H1 (cell line): ENCODE measurements at regions not wholly inside any gene's neighbourhood (a gene's known extent, or its start where the extent isn't known, plus 50 kb on each side); places are given as distances from the start of the nearest gene placed in this dataset.

Experiments used
- CTCF ChIA-PET: fragments of 300-600 bp; sonication (Branson Sonifier 250); formaldehyde crosslinking; loops from one replicate; lab custom pipeline; 2021; ENCODE audit not compliant: partially characterized antibody; lab: Charles Lee
- POLR2A ChIA-PET: fragments of 300-600 bp; sonication (Branson Sonifier 250); formaldehyde crosslinking; loops from one replicate; lab custom pipeline; 2021; ENCODE audit warnings: inconsistent platforms; ENCODE audit not compliant: partially characterized antibody; lab: Charles Lee
- DNase-seq, 2 experiments: peaks; one replicate each; pipeline versions ENCODE4 v3.0.0 to v3.0.0-alpha.2; 2010 to 2022; ENCODE audit warnings: low spot score in 2 of 2, low read depth in 1 of 2, mixed read lengths in 1 of 2
- FAIRE-seq: peaks from 2 replicates; lab custom pipeline; 2011; peaks lifted over from hg19 to GRCh38; lab: Jason Lieb, UNC
- H2AFZ ChIP-seq: 2 replicates; pipeline ENCODE4 v1.8.1; 2012; ENCODE audit warnings: low read length, inconsistent platforms
- H2AK5ac ChIP-seq: 2 replicates; pipeline ENCODE4 v1.6.1; 2013; ENCODE audit warnings: low read depth, low read length
- H2BK120ac ChIP-seq: replicated peaks from 2 replicates; pipeline ENCODE3; 2013; ENCODE audit warnings: low read depth, low read length, inconsistent platforms
- H2BK12ac ChIP-seq: 2 replicates; pipeline ENCODE4 v1.6.1; 2013; ENCODE audit warnings: low read depth, low read length
- H2BK15ac ChIP-seq: 2 replicates; pipeline ENCODE4 v1.6.1; 2013; ENCODE audit warnings: low read length
- H2BK20ac ChIP-seq: 2 replicates; pipeline ENCODE4 v1.6.1; 2013; ENCODE audit warnings: low read length
- H2BK5ac ChIP-seq: 2 replicates; pipeline ENCODE4 v1.6.1; 2013; ENCODE audit warnings: low read depth, low read length
- H3K14ac ChIP-seq: 2 replicates; pipeline ENCODE4 v1.6.1; 2013; ENCODE audit warnings: inconsistent platforms; ENCODE audit not compliant: insufficient read length
- H3K18ac ChIP-seq: 2 replicates; pipeline ENCODE4 v1.6.1; 2013; ENCODE audit warnings: low read length; ENCODE audit errors: extremely low read depth
- H3K23ac ChIP-seq: 2 replicates; pipeline ENCODE4 v1.6.1; 2013; ENCODE audit warnings: inconsistent platforms; ENCODE audit not compliant: insufficient read length
- H3K23me2 ChIP-seq: 2 replicates; pipeline ENCODE4 v1.6.1; 2013; ENCODE audit warnings: low read depth, low read length
- H3K27ac ChIP-seq: 2 replicates; pipeline ENCODE4 v1.6.1; 2011; ENCODE audit warnings: low read depth, low read length, inconsistent platforms
- H3K27me3 ChIP-seq, 4 experiments: replicated peaks in 1 of 4; 1 replicate in 1 of 4; 2 replicates in 3 of 4; pipeline versions ENCODE4 v1.6.1 to v1.8.1; 2011 to 2013; ENCODE audit warnings: low read length in 3 of 4, mild to moderate bottlenecking in 3 of 4, inconsistent platforms in 2 of 4, mixed read lengths in 2 of 4, moderate library complexity in 1 of 4; ENCODE audit not compliant: control insufficient read depth in 3 of 4, insufficient read depth in 3 of 4; ENCODE audit errors: extremely low read depth in 1 of 4
- H3K36me3 ChIP-seq, 4 experiments: 2 replicates each; pipeline versions ENCODE4 v1.6.1 to v1.8.1; 2011 to 2013; ENCODE audit warnings: mild to moderate bottlenecking in 4 of 4, low read length in 3 of 4, moderate library complexity in 2 of 4, control low read depth in 1 of 4, inconsistent platforms in 1 of 4; ENCODE audit not compliant: insufficient read depth in 4 of 4, control insufficient read depth in 2 of 4
- H3K4ac ChIP-seq: replicated peaks from 2 replicates; pipeline ENCODE3; 2013; ENCODE audit warnings: low read length, low read depth, mixed read lengths, inconsistent platforms; ENCODE audit not compliant: insufficient read length
- H3K4me1 ChIP-seq, 4 experiments: replicated peaks in 1 of 4; 1 replicate in 1 of 4; 2 replicates in 3 of 4; pipeline versions ENCODE4 v1.6.1 to v1.8.1; 2011 to 2013; ENCODE audit warnings: low read length in 3 of 4, inconsistent platforms in 2 of 4, mixed read lengths in 1 of 4; ENCODE audit not compliant: insufficient read depth in 4 of 4, control insufficient read depth in 3 of 4
- H3K4me2 ChIP-seq, 2 experiments: 2 replicates each; pipeline versions ENCODE4 v1.6.1 to v1.8.1; 2011 to 2013; ENCODE audit warnings: low read depth in 2 of 2, low read length in 2 of 2, control low read depth in 1 of 2, inconsistent platforms in 1 of 2, mild to moderate bottlenecking in 1 of 2; ENCODE audit not compliant: insufficient read depth in 1 of 2
- H3K4me3 ChIP-seq, 4 experiments: fragments of 200-600, 300-600 bp in 1 of 4; sonication (generic), shearing (Covaris generic), sonication (Bioruptor Twin) in 1 of 4; 2 replicates each; pipeline versions ENCODE4 v1.5.1 to v1.8.1; 2011 to 2016; ENCODE audit warnings: low read length in 4 of 4, low read depth in 3 of 4, control low read depth in 2 of 4, inconsistent platforms in 2 of 4, mild to moderate bottlenecking in 2 of 4, mixed read lengths in 1 of 4, moderate library complexity in 1 of 4; ENCODE audit not compliant: insufficient read depth in 2 of 4; ENCODE audit errors: extremely low read depth in 1 of 4
- H3K56ac ChIP-seq: replicated peaks from 2 replicates; pipeline ENCODE3; 2013; ENCODE audit warnings: low read depth, mild to moderate bottlenecking, mixed read lengths, low read length, inconsistent platforms; ENCODE audit not compliant: insufficient read length
- H3K79me1 ChIP-seq: 2 replicates; pipeline ENCODE4 v1.6.1; 2013; ENCODE audit warnings: low read depth, low read length, control low read depth
- H3K79me2 ChIP-seq, 2 experiments: 2 replicates each; pipeline versions ENCODE4 v1.6.1 to v1.8.1; 2012 to 2013; ENCODE audit warnings: low read length in 2 of 2, mild to moderate bottlenecking in 2 of 2, inconsistent platforms in 1 of 2; ENCODE audit not compliant: insufficient read depth in 2 of 2, control insufficient read depth in 1 of 2
- H3K9ac ChIP-seq, 4 experiments: replicated peaks in 1 of 4; 1 replicate in 1 of 4; 2 replicates in 3 of 4; pipeline versions ENCODE4 v1.6.1 to v1.8.1; 2011 to 2013; ENCODE audit warnings: low read depth in 3 of 4, low read length in 3 of 4, control low read depth in 2 of 4, mild to moderate bottlenecking in 2 of 4, moderate library complexity in 2 of 4, inconsistent platforms in 1 of 4; ENCODE audit errors: extremely low read depth in 1 of 4
- H3K9me3 ChIP-seq, 2 experiments: 2 replicates each; pipeline versions ENCODE4 v1.6.1 to v1.8.1; 2012 to 2013; ENCODE audit warnings: mild to moderate bottlenecking in 2 of 2, moderate library complexity in 2 of 2, control low read depth in 1 of 2, inconsistent platforms in 1 of 2, low read depth in 1 of 2, low read length in 1 of 2, mixed read lengths in 1 of 2; ENCODE audit not compliant: insufficient read depth in 2 of 2
- H4K20me1 ChIP-seq, 2 experiments: replicated peaks in 1 of 2; 2 replicates each; pipeline versions ENCODE3 to v1.8.1; 2011 to 2013; ENCODE audit warnings: inconsistent platforms in 2 of 2, low read length in 2 of 2, mild to moderate bottlenecking in 1 of 2; ENCODE audit not compliant: insufficient read depth in 2 of 2, control insufficient read depth in 1 of 2
- H4K5ac ChIP-seq: 2 replicates; pipeline ENCODE4 v1.6.1; 2013; ENCODE audit warnings: low read length, low read depth, mixed read lengths, inconsistent platforms; ENCODE audit not compliant: insufficient read length
- H4K8ac ChIP-seq: 2 replicates; pipeline ENCODE4 v1.8.0; 2013; ENCODE audit warnings: mild to moderate bottlenecking, moderate library complexity, low read length, inconsistent platforms; ENCODE audit not compliant: insufficient read depth; ENCODE audit errors: extremely low read depth
- H4K91ac ChIP-seq: replicated peaks from 2 replicates; pipeline ENCODE3; 2013; ENCODE audit warnings: low read length, mixed read lengths, inconsistent platforms; ENCODE audit not compliant: insufficient read length
- CBX5 ChIP-seq: fragments of 300-800, 300-1000 bp; sonication (generic); IDR thresholded peaks from 2 replicates; pipeline ENCODE4 v1.7.1; 2016; ENCODE audit warnings: antibody characterized with exemption, low read length, low read depth
- CBX8 ChIP-seq: fragments of 300-800, 300-1000 bp; sonication (generic); IDR thresholded peaks from 2 replicates; pipeline ENCODE4 v1.7.1; 2016; ENCODE audit warnings: low read depth, low read length, borderline replicate concordance
- EP300 ChIP-seq, 2 experiments: IDR thresholded peaks; 1 replicate in 1 of 2; 2 replicates in 1 of 2; pipeline ENCODE4 v1.6.1; 2011 to 2012; ENCODE audit warnings: low read depth in 2 of 2, low read length in 2 of 2, mild to moderate bottlenecking in 2 of 2, borderline replicate concordance in 1 of 2, inconsistent platforms in 1 of 2, moderate library complexity in 1 of 2
- FOSL1 ChIP-seq: IDR thresholded peaks from 2 replicates; pipeline ENCODE4 v1.6.1; 2011; ENCODE audit warnings: mild to moderate bottlenecking, low read depth, low read length, moderate library complexity; ENCODE audit not compliant: insufficient read depth
- JUN ChIP-seq: IDR thresholded peaks from 2 replicates; pipeline ENCODE4 v1.6.1; 2011; ENCODE audit warnings: low read depth, mild to moderate bottlenecking, improper control_type of control experiment, low read length
- SAP30 ChIP-seq: fragments of 300-600 bp; sonication (generic); IDR thresholded peaks from 2 replicates; pipeline ENCODE4 v1.7.1; 2012; ENCODE audit warnings: low read length, moderate library complexity, mild to moderate bottlenecking, inconsistent platforms; ENCODE audit not compliant: insufficient read depth, insufficient replicate concordance
- SP2 ChIP-seq: IDR thresholded peaks from 2 replicates; pipeline ENCODE4 v1.6.1; 2012; ENCODE audit warnings: mild to moderate bottlenecking, low read length, inconsistent platforms
- SRF ChIP-seq: IDR thresholded peaks from 2 replicates; pipeline ENCODE4 v1.6.1; 2011; ENCODE audit warnings: mild to moderate bottlenecking, low read depth, low read length, moderate library complexity
- SUZ12 ChIP-seq: fragments of 200-600 bp; sonication (generic); IDR thresholded peaks from 2 replicates; pipeline ENCODE4 v1.6.1; 2012; ENCODE audit warnings: mild to moderate bottlenecking, inconsistent platforms, low read length, moderate library complexity, mixed read lengths
- WGBS, 2 experiments: shearing (Covaris generic) in 1 of 2; methylation state at CpG; one replicate each; pipeline versions ENCODE4 v1.1.6 to v1.1.7; 2013 to 2015; ENCODE audit warnings: low lambda C conversion rate in 2 of 2, mixed read lengths in 2 of 2, inconsistent platforms in 1 of 2, low coverage in 1 of 2, missing lambda C conversion rate in 1 of 2; ENCODE audit not compliant: insufficient replicate concordance in 2 of 2, insufficient coverage in 1 of 2, insufficient read length in 1 of 2; ENCODE audit errors: extremely low coverage in 1 of 2, missing lambda C conversion rate in 1 of 2; 5-methylcytosine and 5-hydroxymethylcytosine counted together
- TF ChIP-seq, protein P1 (sequence below): IDR thresholded peaks from 2 replicates; pipeline ENCODE4 v1.6.1; 2012; ENCODE audit warnings: inconsistent platforms

DNA sequence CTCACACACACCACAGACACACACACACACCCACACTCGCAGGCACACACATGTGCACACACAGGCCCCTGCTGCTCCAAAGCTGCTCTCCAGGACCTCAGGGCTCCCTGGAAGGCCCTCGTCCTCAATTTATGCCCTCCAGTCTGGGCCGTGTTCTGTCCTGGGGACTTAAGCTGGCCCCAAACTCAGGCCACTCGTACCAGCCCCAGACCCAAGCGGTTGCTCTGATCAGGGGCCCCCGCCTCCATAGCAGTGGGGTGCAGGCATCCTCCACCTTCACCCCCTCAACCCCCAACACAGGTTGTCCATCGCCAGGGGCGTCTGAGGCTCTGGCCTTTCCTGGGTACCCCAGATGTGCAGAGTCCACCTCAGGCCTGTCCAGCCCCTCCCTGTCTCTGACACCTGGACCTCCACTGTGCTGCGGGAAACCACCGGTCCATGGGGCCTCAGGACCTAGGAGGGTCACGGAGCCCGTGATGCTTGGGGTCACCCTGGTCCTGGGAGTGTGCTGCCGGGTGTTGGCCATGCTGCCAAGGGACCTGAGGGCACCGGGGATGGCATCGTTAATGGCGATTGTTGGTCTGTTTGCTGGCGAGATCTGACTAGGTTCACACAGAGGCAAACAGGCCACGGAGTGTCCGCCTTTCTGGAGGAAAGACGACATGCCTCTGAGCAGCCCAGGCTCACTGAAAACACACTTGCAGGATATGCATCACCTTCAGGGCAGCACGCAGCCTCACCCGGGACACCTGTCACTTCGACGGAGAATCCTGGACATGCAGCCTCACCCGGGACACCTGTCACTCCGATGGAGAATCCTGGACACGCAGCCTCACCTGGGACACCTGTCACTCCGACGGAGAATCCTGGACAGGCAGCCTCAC, 155.6 kb downstream of the NDUFA10 start:
- no peak for FAIRE-seq
- H2BK12ac ChIP-seq, result no peak overlapping the region

More for the DNA sequence above, 155.6 kb downstream of the NDUFA10 start:
- H4K8ac ChIP-seq, result no peak overlapping the region
- no peak overlapping the region for H3K9ac ChIP-seq
- peaks cover 0 to 8% (median 0%) of the 10 kb centered on the region in 4 experiments; a peak in 1 of 8 replicates for H3K36me3 ChIP-seq
- H4K5ac ChIP-seq, result no peak overlapping the region
- H2AFZ ChIP-seq, result no peak overlapping the region
- ChIA-PET CTCF (no interaction called here), POLR2A (no interaction called here)
- H3K9me3 ChIP-seq, result peaks cover 5 to 31% of the 10 kb centered on the region in 2 experiments; a peak in 3 of 4 replicates
- no peak overlapping the region for H3K27ac ChIP-seq
- H3K56ac ChIP-seq, result no peak overlapping the region
- H4K91ac ChIP-seq, result no peak overlapping the region
- 95% methylated on average over 28 of the region's 29 CpGs; no CpG with 5 or more reads in 1 of the 2 experiments for WGBS, 2 experiments
- H3K14ac ChIP-seq, result no peak overlapping the region
- H3K4ac ChIP-seq, result no peak overlapping the region
- no peak overlapping the region for H2BK120ac ChIP-seq
- H3K23ac ChIP-seq, result no peak overlapping the region
- peaks cover 32% of the 10 kb centered on the region; the same call in 1 of the 2 replicates for H3K23me2 ChIP-seq
- H3K79me2 ChIP-seq, result peaks cover 0 to 4% of the 10 kb centered on the region in 2 experiments; a peak in 1 of 4 replicates
- H3K79me1 ChIP-seq, result peaks cover 3% of the 10 kb centered on the region; the same call in 1 of the 2 replicates
- TF ChIP-seq SP2 (no peak), SAP30 (no peak), SRF (no peak), JUN (no peak), CBX8 (no peak), EP300 (IDR thresholded peaks at IDR 0.05; ENCODE audit: borderline replicate concordance in 1 of 2, low read depth in 2 of 2, low read length in 2 of 2) (no peak), FOSL1 (no peak), SUZ12 (no peak), CBX5 (no peak)
- TF ChIP-seq, protein P1, sequence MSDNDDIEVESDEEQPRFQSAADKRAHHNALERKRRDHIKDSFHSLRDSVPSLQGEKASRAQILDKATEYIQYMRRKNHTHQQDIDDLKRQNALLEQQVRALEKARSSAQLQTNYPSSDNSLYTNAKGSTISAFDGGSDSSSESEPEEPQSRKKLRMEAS, result no peak
- H4K20me1 ChIP-seq, result peaks cover 0 to 30% of the 10 kb centered on the region in 2 experiments
- H3K27me3 ChIP-seq, result no peaks in the 10 kb centered on the region
- H2BK5ac ChIP-seq, result no peak overlapping the region
- H2BK20ac ChIP-seq, result no peak overlapping the region
- H2AK5ac ChIP-seq, result no peak overlapping the region; the same call in 1 of the 2 replicates
- no peak overlapping the region for H3K18ac ChIP-seq
- peaks cover 0 to 2% (median 0%) of the 10 kb centered on the region in 4 experiments; a peak in 1 of 7 replicates for H3K4me1 ChIP-seq
- H3K4me2 ChIP-seq, result no peak overlapping the region
- no peak overlapping the region for H3K4me3 ChIP-seq
- no peak overlapping the region for H2BK15ac ChIP-seq
- peak in 1 of 2 experiments; percentile 30 for DNase-seq
